ENCODE measurements at regions not wholly inside any gene's neighbourhood (a gene's known extent, or its start where the extent isn't known, plus 50 kb on each side); places are given as distances from the start of the nearest gene placed in this dataset.

DNA sequence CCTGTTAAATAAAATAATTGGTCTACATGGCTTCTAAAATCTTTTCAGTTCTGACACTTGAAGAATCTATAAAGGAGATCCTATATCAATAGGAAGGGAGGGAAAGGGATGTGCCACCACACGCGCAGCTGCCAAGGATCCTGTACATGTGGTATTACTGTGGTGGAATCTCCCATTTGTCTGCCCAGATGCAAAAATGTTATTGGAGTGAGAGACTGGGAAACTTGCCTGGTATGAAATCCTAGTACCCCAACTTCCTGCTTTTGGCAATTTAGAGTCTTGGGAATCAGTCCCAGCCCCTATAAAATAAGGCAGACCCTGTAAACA, 81.9 kb upstream of the PICALM start (continued):
- TF ChIP-seq KDM1A (IDR thresholded peaks at IDR 0.05; ENCODE audit: borderline replicate concordance, low read length): no peak

DNA sequence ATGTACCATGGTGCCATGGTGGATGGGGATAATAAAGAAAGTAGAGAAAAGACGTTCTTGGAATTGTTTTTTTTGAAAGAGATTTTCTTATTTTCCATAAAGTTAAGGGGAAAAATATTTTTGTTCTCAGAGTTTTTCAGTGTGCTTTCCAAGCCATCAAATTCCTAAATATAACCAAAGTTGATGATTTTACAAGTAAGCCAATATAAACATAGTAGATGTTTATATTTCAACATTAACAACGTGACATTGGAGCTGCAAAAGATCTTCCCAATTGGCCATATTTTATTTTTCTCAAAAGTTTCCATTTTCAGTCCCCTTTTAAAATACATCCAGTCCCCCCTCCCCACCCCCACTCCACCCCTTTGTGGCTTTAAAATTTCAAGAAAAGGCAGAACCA, 80.9 kb upstream of the PICALM start:
- no peak overlapping the region for H3K18ac ChIP-seq (ENCODE audit: extremely low read depth, low read length)
- DNase-seq (ENCODE audit: low read depth in 1 of 2, low spot score in 2 of 2): no peak
- no peak overlapping the region for H3K23ac ChIP-seq (ENCODE audit: insufficient read length)
- TF ChIP-seq SP2 (IDR thresholded peaks at IDR 0.05; ENCODE audit: low read length) (no peak), SUZ12 (IDR thresholded peaks at IDR 0.05; ENCODE audit: low read length) (no peak), TAF7 (optimal IDR thresholded peaks at IDR 0.05; ENCODE audit: borderline replicate concordance, low read depth, low read length) (no peak), EP300 (IDR thresholded peaks at IDR 0.05; ENCODE audit: borderline replicate concordance in 1 of 2, low read depth in 2 of 2, low read length in 2 of 2) (no peak), ATF2 (IDR thresholded peaks at IDR 0.05; ENCODE audit: low read length) (no peak), BCL11A (IDR thresholded peaks at IDR 0.05; ENCODE audit: low read depth in 2 of 2, low read length in 2 of 2) (no peak), TAF1 (IDR thresholded peaks at IDR 0.05; ENCODE audit: low read depth, low read length) (no peak), GTF2F1 (IDR thresholded peaks at IDR 0.05; ENCODE audit: borderline replicate concordance, low read depth, low read length) (no peak)
- POLR2A ChIA-PET (ENCODE audit: partially characterized antibody): no interaction called here
- H3K14ac ChIP-seq (ENCODE audit: insufficient read length): no peak overlapping the region
- H3K4ac ChIP-seq (replicated peaks; ENCODE audit: insufficient read length, low read depth, low read length): no peak overlapping the region
- H3K4me3 ChIP-seq (ENCODE audit: extremely low read depth in 1 of 4, insufficient read depth in 2 of 4, low read depth in 3 of 4, low read length in 4 of 4): no peak overlapping the region
- H2BK120ac ChIP-seq (replicated peaks; ENCODE audit: low read depth, low read length): no peak overlapping the region
- H4K91ac ChIP-seq (replicated peaks; ENCODE audit: insufficient read length, low read length): no peak overlapping the region
- CTCF ChIA-PET (ENCODE audit: partially characterized antibody): no interaction called here
- H3K27ac ChIP-seq (ENCODE audit: low read depth, low read length): no peak overlapping the region
- H3K79me2 ChIP-seq (ENCODE audit: control insufficient read depth in 1 of 2, insufficient read depth in 2 of 2, low read length in 2 of 2): no peaks in the 10 kb centered on the region
- no peaks in the 10 kb centered on the region; a peak in 1 of 7 replicates for H3K27me3 ChIP-seq (replicated peaks in 1 of 4; ENCODE audit: control insufficient read depth in 3 of 4, extremely low read depth in 1 of 4, insufficient read depth in 3 of 4, low read length in 3 of 4)
- H2BK5ac ChIP-seq (ENCODE audit: low read depth, low read length): no peak overlapping the region
- no peaks in the 10 kb centered on the region for H3K36me3 ChIP-seq (ENCODE audit: control insufficient read depth in 2 of 4, insufficient read depth in 4 of 4, low read length in 3 of 4)
- H3K23me2 ChIP-seq (ENCODE audit: low read depth, low read length): no peaks in the 10 kb centered on the region
- H2BK20ac ChIP-seq (ENCODE audit: low read length): no peak overlapping the region
- no peak for FAIRE-seq
- no peak overlapping the region for H4K5ac ChIP-seq (ENCODE audit: insufficient read length, low read depth, low read length)
- H3K4me1 ChIP-seq (replicated peaks in 1 of 4; ENCODE audit: control insufficient read depth in 3 of 4, insufficient read depth in 4 of 4, low read length in 3 of 4): peaks cover 1 to 5% (median 2%) of the 10 kb centered on the region in 4 experiments; a peak in 3 of 7 replicates
- no peak overlapping the region for H2AK5ac ChIP-seq (ENCODE audit: low read depth, low read length)
- 84 to 100% methylated on average over 1 to 2 of the region's 2 CpGs for WGBS, 2 experiments (ENCODE audit: extremely low coverage in 1 of 2, insufficient coverage in 1 of 2, insufficient read length in 1 of 2, insufficient replicate concordance in 2 of 2, low coverage in 1 of 2, low lambda C conversion rate in 2 of 2, missing lambda C conversion rate in 1 of 2)
- H2BK12ac ChIP-seq (ENCODE audit: low read depth, low read length): no peak overlapping the region
- H4K8ac ChIP-seq (ENCODE audit: extremely low read depth, insufficient read depth, low read length): no peak overlapping the region
- H3K9ac ChIP-seq (replicated peaks in 1 of 4; ENCODE audit: extremely low read depth in 1 of 4, low read depth in 3 of 4, low read length in 3 of 4): no peak overlapping the region
- H2BK15ac ChIP-seq (ENCODE audit: low read length): no peak overlapping the region
- H3K56ac ChIP-seq (replicated peaks; ENCODE audit: insufficient read length, low read depth, low read length): no peak overlapping the region
- H3K79me1 ChIP-seq (ENCODE audit: low read depth, low read length): no peaks in the 10 kb centered on the region
- H3K9me3 ChIP-seq (ENCODE audit: insufficient read depth in 2 of 2, low read depth in 1 of 2, low read length in 1 of 2): no peaks in the 10 kb centered on the region
- H2AFZ ChIP-seq (ENCODE audit: low read length): no peak overlapping the region
- no peaks in the 10 kb centered on the region for H4K20me1 ChIP-seq (replicated peaks in 1 of 2; ENCODE audit: control insufficient read depth in 1 of 2, insufficient read depth in 2 of 2, low read length in 2 of 2)
- H3K4me2 ChIP-seq (ENCODE audit: insufficient read depth in 1 of 2, low read depth in 2 of 2, low read length in 2 of 2): no peak overlapping the region
